IPS-15b (cell line): ENCODE measurements at regions not wholly inside any gene's neighbourhood (a gene's known extent, or its start where the extent isn't known, plus 50 kb on each side); places are given as distances from the start of the nearest gene placed in this dataset.

Experiments
- H3K27me3 ChIP-seq: one replicate; pipeline ENCODE4 v1.6.1; 2013; ENCODE audit warnings: low read length; ENCODE audit not compliant: control insufficient read depth, insufficient read depth
- H3K36me3 ChIP-seq: one replicate; pipeline ENCODE4 v1.6.1; 2013; ENCODE audit warnings: low read length; ENCODE audit not compliant: control insufficient read depth, insufficient read depth
- H3K4me1 ChIP-seq: one replicate; pipeline ENCODE4 v1.6.1; 2013; ENCODE audit warnings: mild to moderate bottlenecking, low read length; ENCODE audit not compliant: control insufficient read depth, insufficient read depth
- H3K4me3 ChIP-seq: one replicate; pipeline ENCODE4 v1.5.1; 2013; ENCODE audit warnings: low read depth, low read length
- H3K9ac ChIP-seq: one replicate; pipeline ENCODE4 v1.6.1; 2013; ENCODE audit warnings: low read depth, mild to moderate bottlenecking, low read length
- H3K9me3 ChIP-seq: one replicate; pipeline ENCODE4 v1.6.1; 2013; ENCODE audit warnings: mild to moderate bottlenecking, low read length; ENCODE audit not compliant: control insufficient read depth, insufficient read depth

DNA sequence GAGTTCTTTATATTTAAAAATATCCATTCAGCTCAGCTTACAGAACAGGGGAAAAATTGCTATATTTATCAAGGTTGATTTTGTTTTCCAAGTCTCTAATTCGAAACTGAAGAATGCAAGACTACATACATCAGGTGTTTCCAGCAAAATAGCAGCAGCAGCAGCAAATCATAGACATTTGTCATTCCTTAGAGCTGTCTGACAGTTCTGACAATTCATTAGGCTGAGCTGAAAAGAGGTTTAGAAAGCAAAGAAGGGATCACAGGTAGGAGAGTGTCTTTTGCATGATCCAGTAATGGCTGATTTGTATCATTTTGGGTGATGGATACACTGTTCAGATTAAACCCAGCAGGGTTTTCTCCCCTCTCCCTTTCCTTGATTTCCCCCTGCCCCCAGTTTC lies 545.7 kb downstream of the MCTP2 start:
- Histone ChIP-seq H3K9me3 (no peaks in the 10 kb centered on the region), H3K27me3 (no peaks in the 10 kb centered on the region), H3K9ac (no peak overlapping the region), H3K4me3 (no peak overlapping the region), H3K36me3 (no peaks in the 10 kb centered on the region), H3K4me1 (no peaks in the 10 kb centered on the region)

DNA sequence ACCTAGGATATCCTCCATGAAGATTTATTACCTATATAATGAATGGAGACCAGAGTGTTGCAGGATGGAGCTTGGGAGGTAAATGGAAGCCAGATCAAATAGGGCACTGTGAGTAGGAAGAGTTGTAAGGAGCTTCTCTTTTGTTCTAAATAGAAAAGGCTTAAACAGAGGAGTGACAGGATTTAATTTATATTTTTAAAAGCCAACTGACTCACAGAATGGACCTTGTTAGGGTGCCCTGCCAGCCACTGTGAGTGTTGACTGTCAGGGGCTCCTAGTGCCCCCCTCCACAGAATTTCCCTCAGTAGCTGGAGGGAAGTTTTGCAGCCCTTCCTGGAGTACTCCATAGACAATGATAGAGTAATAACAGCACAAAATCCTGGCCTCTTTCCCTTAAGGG lies 547.5 kb downstream of the MCTP2 start:
- no peak overlapping the region for H3K9ac ChIP-seq
- no peak overlapping the region for H3K4me3 ChIP-seq
- no peaks in the 10 kb centered on the region for H3K9me3 ChIP-seq
- H3K27me3 ChIP-seq, result no peaks in the 10 kb centered on the region
- H3K4me1 ChIP-seq, result no peaks in the 10 kb centered on the region
- no peaks in the 10 kb centered on the region for H3K36me3 ChIP-seq

DNA sequence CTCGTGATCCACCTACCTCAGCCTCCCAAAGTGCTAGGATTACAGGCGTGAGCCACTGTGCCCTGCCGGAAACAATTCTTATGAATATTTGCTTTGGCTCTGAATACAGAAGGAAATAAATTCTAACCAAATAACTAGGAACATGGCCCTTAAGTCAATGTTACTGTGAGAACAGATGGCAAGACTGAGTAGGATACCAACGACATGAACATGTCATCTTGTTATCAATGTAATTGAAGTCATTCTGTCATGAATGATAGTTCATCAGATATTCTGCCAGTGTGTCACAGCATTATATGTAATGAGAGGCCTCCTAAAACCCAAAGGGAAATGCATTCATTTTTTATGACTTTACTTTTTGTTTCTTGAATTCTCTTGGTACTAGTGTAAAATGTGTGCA lies 548.8 kb downstream of the MCTP2 start:
- no peaks in the 10 kb centered on the region for H3K4me1 ChIP-seq
- no peaks in the 10 kb centered on the region for H3K9me3 ChIP-seq
- H3K36me3 ChIP-seq, result no peaks in the 10 kb centered on the region
- H3K27me3 ChIP-seq, result no peaks in the 10 kb centered on the region
- no peak overlapping the region for H3K9ac ChIP-seq
- no peak overlapping the region for H3K4me3 ChIP-seq

DNA sequence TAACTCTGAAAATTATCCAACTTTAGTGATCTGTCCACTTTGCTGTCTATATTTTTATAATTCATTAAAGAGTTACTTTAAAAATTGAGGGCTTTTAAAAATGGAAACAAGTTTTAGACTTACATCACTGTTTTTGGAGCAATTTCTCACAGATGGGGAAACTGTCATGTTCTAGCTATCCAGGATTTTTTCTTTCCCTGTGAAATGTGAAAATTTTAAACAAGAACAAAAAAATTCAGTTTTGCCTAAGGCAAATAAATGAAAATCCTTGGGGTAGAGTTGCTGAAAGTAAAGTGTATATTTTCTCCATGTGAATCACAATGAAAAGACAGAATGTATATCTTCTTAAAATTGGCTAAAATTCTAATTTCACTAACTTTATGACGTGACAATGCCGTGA lies 553.7 kb downstream of the MCTP2 start:
- Histone ChIP-seq H3K36me3 (no peaks in the 10 kb centered on the region), H3K4me3 (no peak overlapping the region), H3K27me3 (no peaks in the 10 kb centered on the region), H3K9ac (no peak overlapping the region), H3K4me1 (no peaks in the 10 kb centered on the region), H3K9me3 (no peaks in the 10 kb centered on the region)

DNA sequence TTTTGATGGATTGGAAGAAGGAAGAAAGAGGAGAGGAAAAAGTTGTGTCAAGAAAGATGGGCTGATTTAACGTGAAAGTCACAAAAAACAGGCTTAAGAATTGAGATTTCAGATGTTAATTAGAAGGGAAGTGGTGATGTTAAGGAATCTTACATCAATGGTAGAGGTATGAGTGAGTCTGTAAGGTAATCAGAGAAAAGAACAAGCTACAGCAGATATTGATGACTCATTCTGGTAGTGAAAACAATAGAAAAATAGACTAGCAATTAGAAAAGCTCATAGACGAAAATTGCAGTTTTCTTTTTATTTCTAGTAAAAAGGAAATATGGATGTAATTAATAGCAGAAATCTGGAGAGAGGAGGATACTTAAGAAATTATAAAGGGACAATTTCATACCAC lies 559.6 kb downstream of the MCTP2 start:
- Histone ChIP-seq H3K9me3 (no peaks in the 10 kb centered on the region), H3K36me3 (no peaks in the 10 kb centered on the region), H3K9ac (no peak overlapping the region), H3K27me3 (no peaks in the 10 kb centered on the region), H3K4me1 (peaks cover 3% of the 10 kb centered on the region), H3K4me3 (no peak overlapping the region)

DNA sequence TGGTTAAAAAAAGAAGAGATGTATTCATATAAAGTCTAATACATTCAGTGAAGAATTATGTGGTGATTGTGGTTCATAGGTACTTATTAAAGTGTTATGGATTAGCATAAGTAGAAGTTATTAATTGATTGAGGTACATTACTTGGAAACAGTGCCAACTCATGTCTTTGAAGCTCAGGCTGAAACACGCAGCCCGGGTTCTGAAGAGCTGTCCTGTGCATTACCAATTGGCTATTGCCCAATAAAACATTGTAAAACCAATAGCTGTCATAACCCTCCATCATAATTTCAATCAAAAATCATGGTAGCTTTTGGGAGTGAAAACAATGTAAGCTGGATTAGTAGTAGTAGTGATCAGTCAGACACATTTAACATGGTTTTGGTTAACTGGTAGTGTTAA lies 560.1 kb downstream of the MCTP2 start:
- Histone ChIP-seq H3K4me3 (no peak overlapping the region), H3K27me3 (no peaks in the 10 kb centered on the region), H3K9ac (no peak overlapping the region), H3K9me3 (no peaks in the 10 kb centered on the region), H3K4me1 (peaks cover 3% of the 10 kb centered on the region), H3K36me3 (no peaks in the 10 kb centered on the region)

DNA sequence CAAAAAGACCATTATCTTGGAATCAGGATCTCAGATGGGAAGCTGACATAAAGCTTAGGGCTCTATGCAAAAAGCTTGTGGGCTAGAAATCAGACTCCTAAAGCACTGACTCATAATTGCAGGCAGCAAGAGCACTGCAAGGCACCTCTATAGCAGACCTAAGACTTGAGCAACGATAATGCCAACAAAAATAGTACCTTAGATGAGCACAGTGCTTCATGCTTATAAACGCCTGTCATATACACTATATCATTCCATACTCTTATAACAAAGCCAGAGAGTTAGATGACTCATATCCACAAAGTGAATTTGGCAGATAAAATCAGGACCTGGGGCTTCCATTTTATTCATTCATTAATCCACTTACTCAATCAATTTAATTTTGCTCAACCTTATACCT lies 560.8 kb downstream of the MCTP2 start:
- no peaks in the 10 kb centered on the region for H3K36me3 ChIP-seq
- no peaks in the 10 kb centered on the region for H3K9me3 ChIP-seq
- peaks cover 3% of the 10 kb centered on the region for H3K4me1 ChIP-seq
- no peak overlapping the region for H3K9ac ChIP-seq
- no peak overlapping the region for H3K4me3 ChIP-seq
- no peaks in the 10 kb centered on the region for H3K27me3 ChIP-seq

DNA sequence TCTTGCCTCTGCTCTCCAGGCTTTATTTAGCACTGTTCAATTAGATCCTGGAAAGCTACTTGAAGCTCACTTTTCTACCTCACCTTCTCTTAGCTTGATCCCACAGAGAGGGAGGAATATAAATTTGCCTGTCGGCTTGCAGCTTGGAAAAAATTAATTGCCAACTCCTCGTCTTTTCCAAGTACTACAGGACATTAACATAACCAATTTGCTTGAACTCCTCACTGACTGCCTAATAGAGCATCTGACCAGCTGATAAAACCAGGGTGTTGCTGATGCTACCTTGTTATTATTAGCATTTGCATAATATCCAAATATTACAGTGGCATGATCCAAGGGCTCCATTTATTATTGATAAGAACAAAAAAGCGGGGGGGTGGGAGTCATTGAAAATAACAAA lies 561.8 kb downstream of the MCTP2 start:
- no peaks in the 10 kb centered on the region for H3K9me3 ChIP-seq
- H3K4me3 ChIP-seq, result no peak overlapping the region

DNA sequence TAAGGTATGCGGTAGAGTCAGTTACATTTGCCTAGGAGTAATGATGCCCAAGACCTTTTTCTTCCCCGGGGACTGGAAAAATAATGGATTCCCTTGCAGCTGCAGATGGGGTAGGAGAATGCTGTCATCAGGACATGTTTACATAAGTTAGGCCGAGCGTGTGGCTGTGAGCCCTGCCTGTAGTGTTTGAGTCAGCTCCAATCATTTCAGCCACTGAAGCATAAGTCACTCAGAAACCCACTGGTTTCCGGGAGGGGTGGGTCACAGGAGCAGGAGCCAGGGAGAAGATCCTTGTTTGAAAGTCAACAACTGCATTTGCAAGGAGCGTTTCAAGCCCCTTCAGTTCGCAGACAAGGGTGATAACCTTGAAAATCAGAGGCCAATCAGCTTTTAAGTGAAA lies 562.3 kb downstream of the MCTP2 start:
- Histone ChIP-seq H3K36me3 (no peaks in the 10 kb centered on the region), H3K9ac (no peak overlapping the region), H3K4me1 (peaks cover 3% of the 10 kb centered on the region), H3K27me3 (no peaks in the 10 kb centered on the region), H3K4me3 (no peak overlapping the region), H3K9me3 (no peaks in the 10 kb centered on the region)

More for the DNA sequence above, 561.8 kb downstream of the MCTP2 start:
- H3K36me3 ChIP-seq, result no peaks in the 10 kb centered on the region
- H3K4me1 ChIP-seq, result peaks cover 3% of the 10 kb centered on the region
- no peak overlapping the region for H3K9ac ChIP-seq
- no peaks in the 10 kb centered on the region for H3K27me3 ChIP-seq

- no peaks in the 10 kb centered on the region for H3K36me3 ChIP-seq
- no peak overlapping the region for H3K4me3 ChIP-seq
- no peaks in the 10 kb centered on the region for H3K4me1 ChIP-seq
- H3K9me3 ChIP-seq, result no peaks in the 10 kb centered on the region
- H3K27me3 ChIP-seq, result no peaks in the 10 kb centered on the region
- no peak overlapping the region for H3K9ac ChIP-seq
These were observed 573.3 kb downstream of the MCTP2 start for GRCh38 chr15:94804613-94805012.

DNA sequence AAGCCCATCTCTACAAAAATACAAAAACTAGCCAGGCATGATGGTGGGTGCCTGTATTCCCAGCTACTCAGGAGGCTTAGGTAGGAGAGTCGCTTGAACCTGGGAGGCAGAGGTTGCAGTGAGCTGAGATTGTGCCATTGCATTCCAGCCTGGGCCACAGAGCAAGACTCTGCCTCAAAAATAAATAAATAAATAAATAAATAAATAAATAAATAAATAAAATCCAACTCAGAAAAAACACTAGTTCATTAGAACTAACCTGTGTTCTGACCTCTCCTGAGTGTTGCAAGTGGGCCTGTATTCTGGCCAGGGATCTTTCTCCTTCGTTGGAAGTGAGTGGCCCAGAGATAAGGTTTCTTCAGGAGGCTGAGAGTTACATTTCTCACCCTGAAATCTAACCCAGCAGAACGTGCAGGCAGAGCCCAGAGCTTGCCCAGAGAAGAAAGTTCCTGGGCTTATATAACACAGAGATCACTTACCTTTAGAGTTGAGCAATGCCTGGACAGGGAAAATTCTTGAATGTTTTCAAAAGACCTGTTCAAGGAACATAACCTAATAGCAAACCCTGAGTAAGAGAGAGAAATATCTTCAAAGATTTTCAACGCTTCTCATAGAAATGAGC lies 583.9 kb downstream of the MCTP2 start:
- Histone ChIP-seq H3K9ac (no peak overlapping the region), H3K36me3 (no peaks in the 10 kb centered on the region), H3K4me3 (no peak overlapping the region), H3K4me1 (no peaks in the 10 kb centered on the region), H3K9me3 (no peaks in the 10 kb centered on the region), H3K27me3 (no peaks in the 10 kb centered on the region)

GRCh38 chr15:94815914-94816313 lies 584.6 kb downstream of the MCTP2 start:
- no peak overlapping the region for H3K4me3 ChIP-seq
- H3K27me3 ChIP-seq, result no peaks in the 10 kb centered on the region
- H3K4me1 ChIP-seq, result no peaks in the 10 kb centered on the region
- no peaks in the 10 kb centered on the region for H3K9me3 ChIP-seq
- no peak overlapping the region for H3K9ac ChIP-seq
- no peaks in the 10 kb centered on the region for H3K36me3 ChIP-seq
